HEK293T (cell line): ENCODE measurements at regions not wholly inside any gene's neighbourhood (a gene's known extent, or its start where the extent isn't known, plus 50 kb on each side); places are given as distances from the start of the nearest gene placed in this dataset.

ENCODE experiments used
- BHLHE40 ChIP-seq: fragments of 450-650 bp; IDR thresholded peaks from 2 replicates; pipeline ENCODE4 v1.6.1; 2016; ENCODE audit warnings: mild to moderate bottlenecking, moderate library complexity, borderline replicate concordance
- FOXM1 ChIP-seq: fragments of 450-650 bp; IDR thresholded peaks from 2 replicates; pipeline ENCODE4 v1.6.1; 2017; ENCODE audit warnings: mild to moderate bottlenecking, borderline replicate concordance

GRCh38 chr5:114780290-114780689, 389.4 kb downstream of the TRIM36 start:
- TF ChIP-seq FOXM1 (no peak), BHLHE40 (no peak)
